ENCODE measurements at regions not wholly inside any gene's neighbourhood (a gene's known extent, or its start where the extent isn't known, plus 50 kb on each side); places are given as distances from the start of the nearest gene placed in this dataset.

- Mint-ChIP-seq H3K9me3 (no peaks in the 10 kb centered on the region), H3K4me3 (no peak overlapping the region), H3K36me3 (ENCODE audit: low read depth) (peaks cover 3% of the 10 kb centered on the region), H3K27ac (ENCODE audit: unreplicated experiment) (no peak overlapping the region), H3K27me3 (ENCODE audit: low read depth) (no peaks in the 10 kb centered on the region), H3K4me1 (peaks cover 28% of the 10 kb centered on the region)
- DNase-seq (ENCODE audit: low read depth, low spot score), result no peak
- no peak for TF ChIP-seq CTCF (conservative IDR thresholded peaks at IDR 0.05)
These were observed 198.8 kb downstream of the IRS1 start for GRCh38 chr2:226600802-226601201.

GRCh38 chr2:226600184-226600583, 199.4 kb downstream of the IRS1 start:
- no peak for DNase-seq (ENCODE audit: low read depth, low spot score)
- H3K27ac Mint-ChIP-seq (ENCODE audit: unreplicated experiment), result no peak overlapping the region
- no peak overlapping the region for H3K4me3 Mint-ChIP-seq
- TF ChIP-seq CTCF (conservative IDR thresholded peaks at IDR 0.05), result no peak
- peaks cover 28% of the 10 kb centered on the region for H3K4me1 Mint-ChIP-seq
- H3K36me3 Mint-ChIP-seq (ENCODE audit: low read depth), result peaks cover 3% of the 10 kb centered on the region
- H3K27me3 Mint-ChIP-seq (ENCODE audit: low read depth), result no peaks in the 10 kb centered on the region
- H3K9me3 Mint-ChIP-seq, result no peaks in the 10 kb centered on the region

GRCh38 chr2:226589043-226589442, 210.6 kb downstream of the IRS1 start:
- peaks cover 6% of the 10 kb centered on the region for H3K9me3 Mint-ChIP-seq
- no peak for DNase-seq (ENCODE audit: low read depth, low spot score)
- no peaks in the 10 kb centered on the region for H3K27me3 Mint-ChIP-seq (ENCODE audit: low read depth)
- H3K4me3 Mint-ChIP-seq, result no peak overlapping the region
- no peak overlapping the region for H3K27ac Mint-ChIP-seq (ENCODE audit: unreplicated experiment)
- H3K36me3 Mint-ChIP-seq (ENCODE audit: low read depth), result peaks cover 7% of the 10 kb centered on the region
- H3K4me1 Mint-ChIP-seq, result peaks cover 4% of the 10 kb centered on the region
- no peak for TF ChIP-seq CTCF (conservative IDR thresholded peaks at IDR 0.05)

GRCh38 chr2:226585130-226585561, 214.5 kb downstream of the IRS1 start:
- Mint-ChIP-seq H3K27ac (ENCODE audit: unreplicated experiment) (no peak overlapping the region), H3K4me3 (no peak overlapping the region), H3K27me3 (ENCODE audit: low read depth) (no peaks in the 10 kb centered on the region), H3K4me1 (peaks cover 27% of the 10 kb centered on the region), H3K9me3 (peaks cover 4% of the 10 kb centered on the region), H3K36me3 (ENCODE audit: low read depth) (peaks cover 6% of the 10 kb centered on the region)
- DNase-seq (ENCODE audit: low read depth, low spot score), result no peak
- no peak for TF ChIP-seq CTCF (conservative IDR thresholded peaks at IDR 0.05)

DNA sequence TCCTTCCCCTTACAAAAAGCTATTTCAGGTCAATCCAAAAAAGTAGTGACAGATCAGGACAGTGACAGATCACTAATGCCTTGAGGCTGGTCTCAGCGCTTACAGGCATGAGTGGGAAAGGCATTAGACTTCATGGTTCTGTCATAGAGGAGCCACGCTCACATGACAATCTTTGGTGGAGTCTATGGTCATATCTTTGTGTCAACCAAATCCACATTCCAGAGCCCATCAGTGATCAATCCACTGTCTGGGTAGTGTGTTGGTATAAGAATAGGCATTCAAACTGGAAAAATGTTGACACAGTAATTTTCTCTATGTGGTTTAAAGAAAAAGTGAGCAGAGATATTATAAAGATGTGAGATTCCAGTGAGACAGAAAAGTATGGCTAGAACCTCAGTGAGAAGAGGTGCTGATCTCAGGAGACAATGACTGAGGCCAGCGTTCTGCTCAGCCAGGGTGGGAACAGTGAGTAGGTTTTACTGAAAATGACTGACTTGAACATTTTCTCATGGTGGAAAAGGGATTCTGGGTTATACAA, 215.0 kb downstream of the IRS1 start:
- TF ChIP-seq CTCF (conservative IDR thresholded peaks at IDR 0.05), result no peak
- H3K4me3 Mint-ChIP-seq, result no peak overlapping the region
- no peaks in the 10 kb centered on the region for H3K27me3 Mint-ChIP-seq (ENCODE audit: low read depth)
- peaks cover 4% of the 10 kb centered on the region for H3K9me3 Mint-ChIP-seq
- peaks cover 27% of the 10 kb centered on the region for H3K4me1 Mint-ChIP-seq
- peaks cover 6% of the 10 kb centered on the region for H3K36me3 Mint-ChIP-seq (ENCODE audit: low read depth)
- no peak for DNase-seq (ENCODE audit: low read depth, low spot score)
- no peak overlapping the region for H3K27ac Mint-ChIP-seq (ENCODE audit: unreplicated experiment)
